SK-N-SH (cell line): ENCODE measurements at regions not wholly inside any gene's neighbourhood (a gene's known extent, or its start where the extent isn't known, plus 50 kb on each side); places are given as distances from the start of the nearest gene placed in this dataset.

Source experiments
- CTCF ChIP-seq: fragments of 200-600 bp; sonication (generic); IDR thresholded peaks from 2 replicates; pipeline ENCODE4 v1.6.1; 2017; ENCODE audit warnings: antibody characterized with exemption, mild to moderate bottlenecking, moderate library complexity
- EZH2phosphoT487 ChIP-seq: fragments of 200-600 bp; sonication (generic); IDR thresholded peaks from 2 replicates; pipeline ENCODE4 v1.6.1; 2017; ENCODE audit warnings: low read depth, mixed run types, mild to moderate bottlenecking, antibody characterized with exemption, moderate library complexity, borderline replicate concordance
- FOSL2 ChIP-seq: IDR thresholded peaks from 2 replicates; pipeline ENCODE4 v1.4.0; 2012; ENCODE audit warnings: low read depth, mild to moderate bottlenecking, moderate library complexity, borderline replicate concordance
- POLR2AphosphoS5 ChIP-seq: IDR thresholded peaks from 2 replicates; pipeline ENCODE4 v1.6.1; 2012; ENCODE audit warnings: low read depth, low read length
- RAD21 ChIP-seq: IDR thresholded peaks from 2 replicates; pipeline ENCODE4 v1.6.1; 2012; ENCODE audit warnings: mild to moderate bottlenecking, low read length
- RCOR1 ChIP-seq: fragments of 150-350 bp; IDR thresholded peaks from 2 replicates; pipeline ENCODE4 v1.6.1; 2017; ENCODE audit warnings: antibody characterized with exemption, low read length

GRCh38 chr14:62645649-62646048, 399.6 kb downstream of the KCNH5 start:
- no peak for TF ChIP-seq CTCF
- TF ChIP-seq POLR2AphosphoS5 = no peak
- no peak for TF ChIP-seq RAD21
- no peak for TF ChIP-seq EZH2phosphoT487
- TF ChIP-seq FOSL2 = no peak
- no peak for TF ChIP-seq RCOR1
